Ishikawa (cell line): ENCODE measurements at regions not wholly inside any gene's neighbourhood (a gene's known extent, or its start where the extent isn't known, plus 50 kb on each side); places are given as distances from the start of the nearest gene placed in this dataset.

ENCODE experiments used
- CEBPB ChIP-seq: IDR thresholded peaks from 2 replicates; pipeline ENCODE4 v1.6.1; 2012
- CREB1 ChIP-seq: IDR thresholded peaks from 2 replicates; pipeline ENCODE4 v1.6.1; 2012; ENCODE audit warnings: low read depth
- EGR1 ChIP-seq: IDR thresholded peaks from 2 replicates; pipeline ENCODE4 v1.6.1; 2012
- EP300 ChIP-seq: IDR thresholded peaks from 2 replicates; pipeline ENCODE4 v1.6.1; 2012; ENCODE audit warnings: borderline replicate concordance
- FOXM1 ChIP-seq: IDR thresholded peaks from 2 replicates; pipeline ENCODE4 v1.6.1; 2012; ENCODE audit warnings: low read depth, borderline replicate concordance
- MAX ChIP-seq: IDR thresholded peaks from 2 replicates; pipeline ENCODE4 v1.6.1; 2012
- NFIC ChIP-seq: IDR thresholded peaks from 2 replicates; pipeline ENCODE4 v1.6.1; 2012
- RAD21 ChIP-seq: IDR thresholded peaks from 2 replicates; pipeline ENCODE4 v1.6.1; 2012; ENCODE audit warnings: low read depth
- REST ChIP-seq: IDR thresholded peaks from 2 replicates; pipeline ENCODE4 v1.6.1; 2012; ENCODE audit warnings: low read depth, mild to moderate bottlenecking
- TAF1 ChIP-seq: IDR thresholded peaks from 2 replicates; pipeline ENCODE4 v1.6.1; 2012; ENCODE audit warnings: low read depth, mild to moderate bottlenecking
- TCF12 ChIP-seq: IDR thresholded peaks from 2 replicates; pipeline ENCODE4 v1.6.1; 2012; ENCODE audit warnings: low read depth
- TEAD4 ChIP-seq: IDR thresholded peaks from 2 replicates; pipeline ENCODE4 v1.6.1; 2012
- USF1 ChIP-seq: IDR thresholded peaks from 2 replicates; pipeline ENCODE4 v1.6.1; 2012
- YY1 ChIP-seq: IDR thresholded peaks from 2 replicates; pipeline ENCODE4 v1.6.1; 2012; ENCODE audit warnings: low read depth
- ZBTB7A ChIP-seq: IDR thresholded peaks from 2 replicates; pipeline ENCODE4 v1.6.1; 2012; ENCODE audit warnings: low read depth

GRCh38 chr20:37643400-37643799, 50.4 kb upstream of the CTNNBL1 start:
- TF ChIP-seq RAD21 (no peak), REST (no peak), EP300 (no peak), CREB1 (no peak), TEAD4 (no peak), NFIC (no peak), FOXM1 (no peak), TCF12 (no peak), TAF1 (no peak), ZBTB7A (no peak), YY1 (no peak), CEBPB (no peak), USF1 (no peak), MAX (no peak), EGR1 (no peak)

- TF ChIP-seq CEBPB (no peak), USF1 (no peak), FOXM1 (no peak), YY1 (no peak), NFIC (no peak), TCF12 (no peak), REST (no peak), MAX (no peak), ZBTB7A (no peak), RAD21 (no peak), EGR1 (no peak), EP300 (no peak), CREB1 (no peak), TAF1 (no peak), TEAD4 (no peak)
Measured at GRCh38 chr20:37642246-37642645, 51.6 kb upstream of the CTNNBL1 start.

GRCh38 chr20:37640600-37641561, 52.9 kb upstream of the CTNNBL1 start:
- no peak for TF ChIP-seq TAF1
- no peak for TF ChIP-seq YY1

GRCh38 chr20:37638527-37638926, 55.3 kb upstream of the CTNNBL1 start:
- TF ChIP-seq TCF12 (no peak), CREB1 (no peak), NFIC (no peak), TEAD4 (no peak), FOXM1 (no peak), EGR1 (no peak), ZBTB7A (no peak), EP300 (no peak), MAX (no peak)

GRCh38 chr20:37636977-37637376, 56.9 kb upstream of the CTNNBL1 start:
- TF ChIP-seq EP300 (no peak), CEBPB (no peak)

- TF ChIP-seq EGR1 (no peak), ZBTB7A (no peak)
Measured at GRCh38 chr20:37636212-37636975, 57.4 kb upstream of the CTNNBL1 start.
